ENCODE measurements at regions not wholly inside any gene's neighbourhood (a gene's known extent, or its start where the extent isn't known, plus 50 kb on each side); places are given as distances from the start of the nearest gene placed in this dataset.
"Not testable (repeated sequence)": the region's sequence is repeated elsewhere in the genome, so short reads cannot be mapped to it uniquely, and the experiment has no call there.

DNA sequence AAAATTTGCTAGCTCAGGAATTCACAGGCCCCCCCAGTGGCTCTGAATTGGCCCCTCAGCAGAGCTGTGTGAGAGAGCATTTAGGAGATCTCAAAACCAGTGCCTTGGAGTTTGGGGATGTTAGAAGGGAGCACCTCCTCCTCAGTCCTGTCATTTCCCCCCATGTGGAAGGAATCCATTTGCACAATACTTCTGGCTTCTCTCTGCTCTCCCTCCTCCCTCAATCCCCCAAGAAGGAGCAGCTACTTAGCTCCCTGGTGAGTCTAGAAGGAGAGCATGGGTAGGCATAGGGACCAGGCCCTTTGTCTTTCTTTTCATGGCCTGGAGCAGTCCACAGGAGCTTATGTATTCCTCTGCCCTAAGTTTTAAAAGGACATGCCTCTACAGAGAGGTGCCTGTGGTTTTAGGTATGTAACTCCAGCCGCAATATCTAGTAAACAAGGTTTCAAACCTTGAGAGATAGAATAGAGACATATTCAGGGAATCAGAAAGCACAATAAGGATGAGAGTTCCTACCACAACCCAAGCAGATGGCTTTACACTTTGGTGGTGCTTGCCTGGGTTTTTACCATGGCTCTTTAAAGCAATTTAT, 199.4 kb downstream of the FCRL5 start:
- DNase-seq (ENCODE audit: extremely low read depth, low read depth) = no peak
- H3K4me3 ChIP-seq (replicated peaks; ENCODE audit: low read depth, low read length) = no peak overlapping the region
- TF ChIP-seq, protein P1, sequence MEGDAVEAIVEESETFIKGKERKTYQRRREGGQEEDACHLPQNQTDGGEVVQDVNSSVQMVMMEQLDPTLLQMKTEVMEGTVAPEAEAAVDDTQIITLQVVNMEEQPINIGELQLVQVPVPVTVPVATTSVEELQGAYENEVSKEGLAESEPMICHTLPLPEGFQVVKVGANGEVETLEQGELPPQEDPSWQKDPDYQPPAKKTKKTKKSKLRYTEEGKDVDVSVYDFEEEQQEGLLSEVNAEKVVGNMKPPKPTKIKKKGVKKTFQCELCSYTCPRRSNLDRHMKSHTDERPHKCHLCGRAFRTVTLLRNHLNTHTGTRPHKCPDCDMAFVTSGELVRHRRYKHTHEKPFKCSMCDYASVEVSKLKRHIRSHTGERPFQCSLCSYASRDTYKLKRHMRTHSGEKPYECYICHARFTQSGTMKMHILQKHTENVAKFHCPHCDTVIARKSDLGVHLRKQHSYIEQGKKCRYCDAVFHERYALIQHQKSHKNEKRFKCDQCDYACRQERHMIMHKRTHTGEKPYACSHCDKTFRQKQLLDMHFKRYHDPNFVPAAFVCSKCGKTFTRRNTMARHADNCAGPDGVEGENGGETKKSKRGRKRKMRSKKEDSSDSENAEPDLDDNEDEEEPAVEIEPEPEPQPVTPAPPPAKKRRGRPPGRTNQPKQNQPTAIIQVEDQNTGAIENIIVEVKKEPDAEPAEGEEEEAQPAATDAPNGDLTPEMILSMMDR (IDR thresholded peaks at IDR 0.05; ENCODE audit: low read depth, low read length, missing control alignments) = no peak

DNA sequence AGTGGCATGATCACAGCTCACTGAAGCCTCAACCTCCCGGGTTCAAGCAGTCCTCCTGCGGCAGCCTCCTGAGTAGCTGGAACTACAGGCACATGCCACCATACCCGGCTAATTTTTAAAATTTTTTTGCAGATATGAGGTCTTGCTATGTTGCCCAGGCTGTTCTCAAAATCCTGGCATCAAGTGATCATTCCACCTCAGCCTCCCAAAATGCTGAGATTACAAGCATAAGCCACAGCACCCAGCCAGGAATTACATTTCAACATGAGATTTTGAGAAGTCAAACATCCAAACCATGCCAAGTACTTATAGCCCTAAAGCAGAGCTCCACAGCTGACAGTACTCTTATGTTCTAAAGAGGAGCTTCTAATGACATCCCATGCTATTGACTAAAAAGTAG, 200.1 kb downstream of the FCRL5 start:
- DNase-seq (ENCODE audit: extremely low read depth, low read depth) = no peak
- H3K4me3 ChIP-seq (replicated peaks; ENCODE audit: low read depth, low read length) = no peak overlapping the region
- TF ChIP-seq, protein P1 (IDR thresholded peaks at IDR 0.05; ENCODE audit: low read depth, low read length, missing control alignments) = no peak

DNA sequence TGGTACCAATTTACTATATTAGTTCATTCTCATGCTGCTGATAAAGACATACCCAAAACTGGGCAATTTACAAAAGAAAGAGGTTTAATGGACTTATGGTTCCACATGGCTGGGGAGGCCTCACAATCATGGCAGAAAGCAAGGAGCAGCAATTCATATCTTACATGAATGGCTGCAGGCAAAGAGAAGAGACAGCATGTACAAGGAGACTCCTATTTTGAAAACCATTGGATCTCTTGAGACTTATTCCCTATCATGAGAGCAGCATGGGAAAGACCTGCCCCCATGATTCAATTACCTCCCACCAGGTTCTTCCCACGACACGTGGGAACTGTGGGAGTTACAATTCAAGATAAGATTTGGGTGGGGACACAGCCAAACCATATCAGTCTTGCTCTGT, 200.5 kb downstream of the FCRL5 start:
- not testable (repeated sequence) for H3K4me3 ChIP-seq (replicated peaks; ENCODE audit: low read depth, low read length); DNase-seq (ENCODE audit: extremely low read depth, low read depth)

DNA sequence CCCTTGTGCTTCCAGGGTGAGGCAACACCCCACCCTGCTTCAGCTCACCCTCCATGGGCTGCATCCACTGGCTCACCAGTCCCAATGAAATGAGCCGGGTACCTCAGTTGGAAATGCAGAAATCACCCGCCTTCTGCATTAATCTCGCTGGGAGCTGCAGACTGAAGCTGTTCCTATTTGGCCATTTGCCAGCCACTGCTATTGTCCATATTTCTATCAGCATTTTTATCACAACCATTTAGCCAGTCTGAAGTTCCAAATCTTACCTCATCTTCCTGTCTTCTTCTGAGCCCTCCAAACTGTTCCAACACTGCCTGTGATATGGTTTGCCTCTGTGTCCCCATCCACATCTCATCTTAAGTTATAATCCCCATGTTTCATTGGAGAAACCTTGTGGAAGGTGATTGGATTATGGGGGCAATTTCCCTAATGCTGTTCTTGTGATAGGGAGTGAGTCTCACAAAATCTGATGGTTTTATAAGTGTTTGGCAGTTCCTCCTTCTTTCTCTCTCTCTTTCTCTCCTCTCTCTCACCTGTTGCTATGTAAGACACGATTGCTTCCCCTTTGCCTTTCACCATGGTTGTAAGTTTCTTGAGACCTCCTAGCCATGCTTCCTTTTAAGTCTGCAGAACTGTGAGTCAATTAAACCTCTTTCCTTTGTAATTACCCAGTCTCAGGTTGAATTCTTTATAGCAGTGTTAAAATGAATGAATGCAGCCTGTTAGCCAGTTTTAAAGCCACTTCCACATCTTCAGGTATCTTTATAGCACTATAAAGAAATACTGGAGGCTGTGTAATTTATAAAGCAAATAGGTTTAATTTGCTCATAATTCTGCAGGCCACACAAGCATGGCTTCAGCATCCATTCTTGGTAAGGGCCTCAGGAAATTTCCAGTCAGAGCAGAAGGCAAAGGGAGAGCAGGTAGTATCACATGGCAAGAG, 203.5 kb downstream of the FCRL5 start:
- H3K4me3 ChIP-seq (replicated peaks; ENCODE audit: low read depth, low read length) = no peak overlapping the region
- TF ChIP-seq, protein P1 (IDR thresholded peaks at IDR 0.05; ENCODE audit: low read depth, low read length, missing control alignments) = no peak
- DNase-seq (ENCODE audit: extremely low read depth, low read depth) = no peak

DNA sequence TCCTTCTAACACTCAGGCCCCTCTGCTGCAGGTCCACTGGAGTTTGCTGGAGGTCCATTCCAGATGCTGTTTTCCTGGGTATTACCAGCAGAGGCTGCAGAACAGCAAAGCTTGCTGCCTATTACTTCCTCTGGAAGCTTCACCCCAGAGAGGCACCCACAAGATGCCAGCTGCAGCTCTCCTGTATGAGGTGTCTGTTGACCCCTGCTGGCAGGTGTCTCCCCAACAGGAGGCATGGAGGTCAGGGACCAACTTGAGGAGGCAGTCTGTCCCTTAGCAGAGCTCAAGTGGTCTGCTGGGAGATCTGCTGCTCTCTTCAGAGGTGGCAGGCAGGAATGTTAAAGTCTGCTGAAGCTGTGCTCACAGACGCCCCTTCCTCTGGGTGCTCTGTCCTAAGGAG, 204.8 kb downstream of the FCRL5 start:
- TF ChIP-seq, protein P1 (IDR thresholded peaks at IDR 0.05; ENCODE audit: low read depth, low read length, missing control alignments) = no peak
- DNase-seq (ENCODE audit: extremely low read depth, low read depth) = no peak
- no peak overlapping the region for H3K4me3 ChIP-seq (replicated peaks; ENCODE audit: low read depth, low read length)

DNA sequence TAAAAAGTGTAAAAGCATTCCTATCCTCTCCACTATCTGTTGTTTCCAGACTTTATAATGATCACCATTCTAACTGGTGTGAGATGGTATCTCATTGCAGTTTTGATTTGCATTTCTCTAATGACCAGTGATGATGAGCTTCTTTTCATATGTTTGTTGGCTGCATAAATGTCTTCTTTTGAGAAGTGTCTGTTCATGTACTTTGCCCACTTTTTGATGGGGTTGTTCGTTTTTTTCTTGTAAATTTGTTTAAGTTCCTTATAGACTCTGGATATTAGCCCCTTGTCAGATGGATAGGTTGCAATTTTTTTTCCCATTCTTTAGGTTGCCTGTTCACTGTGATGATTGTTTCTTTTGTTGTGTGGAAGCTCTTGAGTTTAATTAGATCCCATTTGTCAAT, 199.6 kb upstream of the ETV3 start:
- DNase-seq (ENCODE audit: extremely low read depth, low read depth); H3K4me3 ChIP-seq (replicated peaks; ENCODE audit: low read depth, low read length): not testable (repeated sequence)

DNA sequence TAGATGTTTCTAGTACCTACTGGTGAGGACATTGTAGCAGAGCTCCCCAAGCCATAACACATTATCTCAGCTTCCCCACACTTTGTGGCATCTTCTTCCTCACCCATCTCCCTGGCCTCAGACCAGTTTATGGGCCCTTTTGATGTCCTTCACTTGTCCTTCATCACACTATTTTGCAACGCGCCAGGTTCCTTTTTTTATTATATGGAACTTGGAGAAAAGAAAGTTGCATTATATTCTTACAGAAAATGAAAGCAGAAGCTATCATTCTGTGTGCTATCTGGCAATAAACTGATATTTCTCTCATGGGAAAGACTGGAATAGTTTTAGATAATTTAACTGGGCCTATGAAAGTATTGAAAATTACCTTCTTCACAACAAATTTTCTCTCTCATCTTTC, 196.9 kb upstream of the ETV3 start:
- TF ChIP-seq, protein P1 (IDR thresholded peaks at IDR 0.05; ENCODE audit: low read depth, low read length, missing control alignments) = no peak
- DNase-seq (ENCODE audit: extremely low read depth, low read depth) = no peak
- H3K4me3 ChIP-seq (replicated peaks; ENCODE audit: low read depth, low read length) = no peak overlapping the region
